GM18873 (cell line): ENCODE measurements at regions not wholly inside any gene's neighbourhood (a gene's known extent, or its start where the extent isn't known, plus 50 kb on each side); places are given as distances from the start of the nearest gene placed in this dataset.

Experiments
- ATAC-seq: cut with Tn5 transposase; IDR thresholded peaks from one replicate; pipeline ENCODE4 v1.9.1; 2021; ENCODE audit warnings: mild to moderate bottlenecking, moderate library complexity, moderate number of reproducible peaks; ENCODE audit not compliant: unreplicated experiment, low FRiP score

DNA sequence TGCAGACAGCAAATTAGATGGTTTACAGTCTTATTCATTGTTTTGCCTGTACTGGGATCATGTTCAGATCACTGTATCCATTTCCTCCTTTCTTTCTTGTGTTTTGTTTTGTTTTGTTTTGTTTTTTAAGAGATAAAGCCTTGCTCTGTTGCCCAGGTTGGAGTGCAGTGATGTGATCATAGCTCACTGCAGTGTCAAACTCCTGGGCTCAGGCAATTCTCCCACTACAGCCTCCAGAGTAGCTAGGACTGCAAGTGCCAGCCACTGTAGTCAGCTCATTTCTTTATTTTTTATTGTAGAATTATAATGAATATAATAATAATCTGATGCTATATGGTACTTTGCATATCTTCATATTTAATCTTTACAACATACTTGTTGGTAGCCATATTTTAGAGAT lies 403.7 kb upstream of the B3GALT2 start:
- no peak for ATAC-seq

DNA sequence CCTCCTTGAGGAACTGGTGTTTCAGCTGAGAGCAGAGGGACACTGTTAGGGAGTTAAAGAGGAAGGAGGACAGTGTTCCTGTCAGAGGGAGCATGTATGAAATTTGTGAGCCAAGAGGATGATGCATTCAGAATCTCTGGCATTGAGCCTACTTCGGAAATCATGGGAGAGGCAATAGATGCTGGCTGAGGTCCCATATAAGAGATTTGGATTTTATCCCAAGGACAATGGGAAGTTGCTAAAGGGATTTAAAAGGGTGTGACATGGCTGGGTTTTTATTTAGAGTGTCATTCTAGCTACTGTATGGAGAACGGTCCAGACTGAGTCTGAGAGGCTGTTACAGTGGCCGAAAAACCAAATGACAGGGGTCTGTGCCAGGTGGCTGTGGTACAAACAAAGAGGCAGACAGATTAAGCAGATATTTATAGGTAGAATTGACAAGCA lies 403.2 kb upstream of the B3GALT2 start:
- ATAC-seq = no peak

DNA sequence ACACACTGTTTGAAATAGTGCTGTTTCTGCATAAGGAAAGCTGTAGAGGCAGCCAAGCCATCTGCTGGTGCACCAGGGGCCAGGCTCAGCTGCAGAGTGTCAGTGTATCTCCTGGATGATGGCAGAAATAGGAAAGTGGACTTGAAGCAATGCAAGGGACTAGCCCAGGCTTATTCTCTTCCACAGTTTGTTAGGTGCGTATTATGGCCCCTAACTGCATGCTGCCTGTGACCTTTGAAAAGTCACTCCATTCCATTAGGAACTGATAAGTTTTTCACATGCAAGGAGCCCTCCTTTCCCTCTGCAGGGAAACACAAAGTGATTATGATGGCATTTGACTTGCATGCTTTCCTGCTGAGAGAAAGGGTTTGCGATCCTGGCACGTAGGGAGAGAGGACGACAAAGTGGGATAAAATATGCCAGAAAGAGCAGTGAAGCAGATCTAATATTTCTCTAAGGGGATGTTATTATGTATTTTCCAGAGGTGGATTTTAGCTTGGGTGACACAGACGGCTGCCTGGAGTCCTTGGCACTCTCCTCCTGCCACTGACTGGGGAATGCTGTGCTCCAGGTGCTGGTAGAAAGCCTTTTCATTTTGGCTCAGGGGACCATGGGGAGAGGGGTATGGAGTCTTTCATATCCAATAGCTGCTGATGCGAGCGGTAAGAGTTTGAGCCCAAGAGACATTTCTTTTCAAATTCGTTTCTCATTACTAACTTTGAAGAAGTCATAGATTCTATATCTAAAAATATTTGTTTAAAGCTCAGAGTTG lies 402.1 kb upstream of the B3GALT2 start:
- ATAC-seq = no peak

DNA sequence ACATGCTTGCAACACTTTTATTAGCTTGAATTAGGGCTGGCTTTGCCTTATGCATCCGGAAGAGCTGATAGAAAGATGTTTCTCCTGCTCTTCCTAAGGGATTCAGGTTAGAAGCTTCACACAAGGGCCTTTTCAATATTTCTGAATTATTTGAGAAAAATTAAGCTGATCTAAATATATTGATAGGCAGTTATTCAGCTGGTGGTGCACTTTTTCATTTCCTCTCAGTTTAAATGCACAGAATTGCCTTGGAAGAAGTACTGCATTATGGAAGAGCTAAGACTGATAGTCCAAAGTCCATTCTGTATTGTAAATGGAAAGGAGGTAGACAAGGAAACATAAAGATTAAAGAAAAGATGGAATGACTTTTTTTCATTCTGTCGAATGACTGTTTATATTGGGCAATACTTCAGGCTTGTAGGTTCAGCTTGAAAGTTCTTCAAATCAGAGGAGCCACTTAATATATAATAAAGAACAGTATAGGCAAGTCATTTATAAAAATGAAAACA lies 398.4 kb upstream of the B3GALT2 start:
- no peak for ATAC-seq

GRCh38 chr1:193581341-193581740 lies 394.9 kb upstream of the B3GALT2 start:
- ATAC-seq = no peak

- no peak for ATAC-seq
Measured at GRCh38 chr1:193580419-193580818, 394.0 kb upstream of the B3GALT2 start.

- no peak for ATAC-seq
Measured at GRCh38 chr1:193579323-193579722, 392.9 kb upstream of the B3GALT2 start.

- ATAC-seq = no peak
Measured at GRCh38 chr1:193574913-193575312, 388.5 kb upstream of the B3GALT2 start.

DNA sequence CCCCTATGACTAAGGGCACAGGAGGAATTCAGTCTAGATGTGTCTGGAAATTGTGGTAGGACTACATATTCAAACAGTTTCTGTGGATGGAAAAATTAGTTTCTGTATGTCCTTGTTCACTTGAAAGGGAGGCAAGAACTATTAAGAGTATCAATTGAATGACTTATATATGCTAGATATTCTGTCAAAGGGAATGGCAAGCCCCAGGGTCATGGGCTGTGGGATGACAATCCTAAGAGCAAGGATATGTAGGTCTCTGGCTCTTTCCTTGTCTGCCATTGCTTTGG lies 383.5 kb upstream of the B3GALT2 start:
- no peak for ATAC-seq

GRCh38 chr1:193569096-193569982 lies 382.9 kb upstream of the B3GALT2 start:
- ATAC-seq = no peak

DNA sequence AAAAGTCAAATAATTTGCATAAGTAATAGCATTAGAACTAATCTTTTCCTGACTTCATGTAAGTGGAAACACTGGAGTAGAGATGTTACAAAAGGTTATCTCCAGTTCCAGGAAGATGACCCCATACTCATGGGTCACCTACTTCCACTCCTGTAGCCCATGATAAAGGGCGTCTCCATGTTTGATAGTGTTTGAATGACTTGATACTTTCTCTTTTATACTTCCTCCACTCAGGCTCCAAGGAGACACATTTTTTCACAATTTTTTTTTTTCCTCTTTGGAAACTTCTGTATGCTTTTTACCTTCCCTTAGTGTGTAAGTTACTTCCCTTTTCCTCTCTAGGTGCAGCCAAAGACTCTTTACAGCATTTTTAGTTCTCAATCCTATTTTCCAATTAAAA lies 382.1 kb upstream of the B3GALT2 start:
- no peak for ATAC-seq

- ATAC-seq = no peak
Measured at GRCh38 chr1:193567937-193568336, 381.5 kb upstream of the B3GALT2 start.

DNA sequence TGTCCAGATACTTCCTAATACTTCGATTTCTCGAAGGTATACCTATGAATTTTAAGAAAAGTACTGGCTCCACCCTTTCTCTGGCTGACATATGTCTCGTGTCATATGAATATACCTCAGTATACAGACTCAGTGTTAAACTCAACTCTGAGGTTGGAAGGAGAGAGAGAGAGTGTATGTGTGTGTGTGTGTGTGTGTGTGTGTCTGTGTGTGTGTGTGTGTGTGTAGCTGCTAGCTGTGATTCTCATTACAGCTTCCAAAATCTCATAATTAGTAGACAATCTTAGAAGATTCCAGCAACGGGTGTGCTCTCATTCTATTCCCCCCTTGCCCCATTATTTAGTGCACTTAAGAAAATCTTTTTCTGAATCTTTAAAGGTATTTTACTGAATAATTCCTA lies 380.3 kb upstream of the B3GALT2 start:
- no peak for ATAC-seq

GRCh38 chr1:193565971-193566577 lies 379.7 kb upstream of the B3GALT2 start:
- no peak for ATAC-seq

- no peak for ATAC-seq
Measured at GRCh38 chr1:193562121-193562520, 375.7 kb upstream of the B3GALT2 start.

- ATAC-seq = no peak
Measured at GRCh38 chr1:193558491-193559028, 372.1 kb upstream of the B3GALT2 start.

DNA sequence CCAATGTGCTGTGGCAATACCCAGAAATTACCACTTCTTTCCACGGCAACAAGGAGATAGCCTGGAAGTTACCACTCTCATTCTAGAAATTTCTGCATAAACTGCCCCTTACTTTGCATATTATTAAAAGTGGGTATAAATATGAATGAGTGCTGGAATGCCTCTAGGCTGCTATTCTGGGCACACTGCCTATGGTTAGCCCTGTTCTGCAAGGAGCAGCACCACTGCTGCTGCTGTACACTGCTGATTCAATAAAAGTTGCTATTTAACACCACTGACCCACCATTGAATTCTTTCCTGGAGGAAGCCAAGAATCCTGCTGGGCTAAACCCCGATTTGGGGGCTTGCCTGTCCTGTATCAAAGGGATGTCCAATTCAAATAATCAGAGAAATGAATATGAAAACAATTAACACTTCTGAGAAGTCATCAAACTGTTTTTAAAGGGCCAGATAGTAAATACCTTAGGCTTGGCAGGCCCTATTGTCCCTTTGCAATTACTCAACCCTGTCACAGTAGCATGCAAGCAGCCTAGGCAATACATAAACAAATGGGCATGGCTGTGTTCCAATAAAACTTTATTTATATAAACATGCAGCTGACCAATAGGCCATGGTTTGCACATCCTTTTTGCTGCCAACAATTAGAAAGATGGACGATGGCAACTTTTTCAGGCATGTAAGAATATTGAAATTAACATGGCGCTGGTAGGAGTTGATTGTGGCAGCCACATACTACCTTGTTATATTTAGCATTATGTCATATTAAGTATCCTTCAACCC lies 369.4 kb upstream of the B3GALT2 start:
- ATAC-seq = no peak

- no peak for ATAC-seq
Measured at GRCh38 chr1:193553564-193553963, 367.2 kb upstream of the B3GALT2 start.

GRCh38 chr1:193552274-193552673 lies 365.9 kb upstream of the B3GALT2 start:
- ATAC-seq = no peak

DNA sequence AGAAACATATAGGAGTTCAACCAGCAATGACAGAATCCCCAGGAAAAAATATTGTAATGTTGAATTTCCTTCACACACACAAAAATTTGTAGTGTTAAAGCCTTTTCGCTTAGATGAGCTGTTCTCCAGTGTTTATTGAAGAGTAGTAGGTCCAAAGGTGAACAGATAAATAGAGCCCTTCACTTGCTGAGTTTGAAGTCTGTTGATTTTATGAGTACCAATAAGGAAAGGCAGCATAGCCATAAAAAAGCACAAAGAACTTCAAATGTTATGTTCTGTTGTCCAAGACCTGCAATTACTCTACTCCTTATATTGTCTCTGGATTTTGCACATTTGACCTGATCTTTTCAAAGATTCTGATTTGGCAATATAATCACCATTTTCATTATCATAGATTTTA lies 362.7 kb upstream of the B3GALT2 start:
- ATAC-seq = no peak
